ENCODE measurements at regions not wholly inside any gene's neighbourhood (a gene's known extent, or its start where the extent isn't known, plus 50 kb on each side); places are given as distances from the start of the nearest gene placed in this dataset.

DNA sequence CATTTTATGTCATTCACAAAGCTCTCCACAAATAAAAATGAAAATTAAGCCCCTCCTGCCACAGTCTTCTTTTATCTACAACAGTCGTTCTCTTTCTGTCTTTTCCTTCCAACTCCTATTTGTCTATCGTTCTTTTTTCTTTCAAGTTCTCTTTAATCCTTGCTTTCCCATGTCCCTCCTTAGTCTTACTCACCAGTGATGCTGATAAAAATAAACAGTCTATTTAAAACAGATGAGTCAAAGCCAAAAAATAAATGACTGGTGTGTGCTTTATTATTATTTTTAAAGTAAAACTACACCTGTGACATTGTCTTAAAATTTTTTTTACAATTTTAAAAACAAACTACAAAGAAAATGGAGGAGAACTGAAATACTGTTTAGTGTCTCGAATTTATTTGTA lies 137.1 kb upstream of the TMEM161B start:
- POLR2A ChIA-PET: no interaction called here
- no peak overlapping the region for H3K4me3 ChIP-seq (ENCODE audit: control insufficient read depth in 1 of 7, extremely low read depth in 1 of 7, insufficient read depth in 4 of 7, low read depth in 2 of 7, low read length in 6 of 7)

DNA sequence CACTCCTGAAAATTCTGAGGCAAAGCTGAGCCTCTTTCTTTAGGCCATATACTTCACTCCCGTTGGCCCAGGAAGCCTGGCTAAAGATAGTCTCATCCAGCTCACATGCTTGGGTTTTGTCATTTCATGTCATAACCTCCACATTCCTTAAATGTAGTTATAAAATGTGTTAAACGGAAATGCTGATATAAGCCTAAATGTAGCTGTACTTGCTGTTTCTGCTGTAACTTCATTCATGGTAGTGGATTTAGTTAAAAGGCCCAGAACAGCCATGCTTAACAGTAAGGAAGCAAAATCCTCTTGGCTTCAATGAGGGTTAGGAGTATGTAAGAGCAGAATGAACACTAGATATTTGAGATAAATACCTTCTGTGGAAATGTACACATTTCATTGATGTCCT lies 135.8 kb upstream of the TMEM161B start:
- ChIA-PET POLR2A (no interaction called here), CTCF (no interaction called here)
- H3K27me3 ChIP-seq (replicated peaks in 2 of 5; ENCODE audit: control insufficient read depth in 4 of 5, insufficient read depth in 5 of 5, low read length in 4 of 5): no peaks in the 10 kb centered on the region
- no peak overlapping the region for H3K27ac ChIP-seq (ENCODE audit: insufficient read depth in 1 of 2, low read depth in 1 of 2, low read length in 2 of 2, poor library complexity in 1 of 2, severe bottlenecking in 2 of 2)
- no CpG with 5 or more reads among the region's 2 CpGs for WGBS (ENCODE audit: insufficient coverage)
- no peak for DNase-seq
- H3K9me3 ChIP-seq (ENCODE audit: control extremely low read depth in 1 of 5, control insufficient read depth in 4 of 5, insufficient read depth in 2 of 5, low read depth in 1 of 5, low read length in 4 of 5): peaks cover 0 to 1% (median 0%) of the 10 kb centered on the region in 5 experiments
- no peaks in the 10 kb centered on the region for H3K4me1 ChIP-seq (ENCODE audit: control extremely low read depth in 1 of 4, control insufficient read depth in 4 of 4, insufficient read depth in 4 of 4, low read length in 3 of 4)
- no peak overlapping the region for H3K4me3 ChIP-seq (ENCODE audit: control insufficient read depth in 1 of 7, extremely low read depth in 1 of 7, insufficient read depth in 4 of 7, low read depth in 2 of 7, low read length in 6 of 7)
- H3K36me3 ChIP-seq (ENCODE audit: control insufficient read depth in 4 of 4, insufficient read depth in 4 of 4, low read length in 3 of 4): no peaks in the 10 kb centered on the region

More for the DNA sequence above, 137.1 kb upstream of the TMEM161B start:
- WGBS (ENCODE audit: insufficient coverage): 100% methylated on average over 1 of the region's 3 CpGs
- Histone ChIP-seq H3K27me3 (replicated peaks in 2 of 5; ENCODE audit: control insufficient read depth in 4 of 5, insufficient read depth in 5 of 5, low read length in 4 of 5) (no peaks in the 10 kb centered on the region), H3K9me3 (ENCODE audit: control extremely low read depth in 1 of 5, control insufficient read depth in 4 of 5, insufficient read depth in 2 of 5, low read depth in 1 of 5, low read length in 4 of 5) (peaks cover 0 to 1% (median 0%) of the 10 kb centered on the region in 5 experiments), H3K4me1 (ENCODE audit: control extremely low read depth in 1 of 4, control insufficient read depth in 4 of 4, insufficient read depth in 4 of 4, low read length in 3 of 4) (no peaks in the 10 kb centered on the region), H3K36me3 (ENCODE audit: control insufficient read depth in 4 of 4, insufficient read depth in 4 of 4, low read length in 3 of 4) (no peaks in the 10 kb centered on the region), H3K27ac (ENCODE audit: insufficient read depth in 1 of 2, low read depth in 1 of 2, low read length in 2 of 2, poor library complexity in 1 of 2, severe bottlenecking in 2 of 2) (no peak overlapping the region)
- DNase-seq: no peak
- CTCF ChIA-PET: no interaction called here

DNA sequence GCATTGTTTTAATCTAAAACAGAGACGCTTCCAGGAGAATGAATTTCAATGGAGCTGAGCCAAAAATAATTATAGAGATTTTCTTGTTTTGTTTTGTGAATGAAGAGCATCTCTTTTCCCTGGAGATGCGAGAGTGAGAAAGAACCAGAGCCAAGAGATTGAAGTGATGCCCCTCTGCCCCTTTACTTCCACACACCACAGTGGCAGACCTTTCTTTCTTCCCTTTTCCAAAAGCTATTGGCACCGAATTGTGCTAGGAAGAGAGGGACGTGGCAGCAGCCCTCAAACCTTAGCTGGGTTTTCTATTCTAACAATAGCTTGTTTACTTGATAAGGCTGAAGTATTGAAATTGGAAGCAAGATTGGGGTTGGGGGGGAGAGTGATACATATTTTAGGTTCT lies 133.0 kb upstream of the TMEM161B start:
- WGBS (ENCODE audit: insufficient coverage): 71% methylated on average over 1 of the region's 4 CpGs
- CTCF ChIA-PET: no interaction called here
- peaks cover 0 to 4% (median 0%) of the 10 kb centered on the region in 5 experiments for H3K27me3 ChIP-seq (replicated peaks in 2 of 5; ENCODE audit: control insufficient read depth in 4 of 5, insufficient read depth in 5 of 5, low read length in 4 of 5)

GRCh38 chr5:88401228-88401627 lies 132.6 kb upstream of the TMEM161B start:
- DNase-seq: no peak

More for the DNA sequence above, 133.0 kb upstream of the TMEM161B start:
- Histone ChIP-seq H3K9me3 (ENCODE audit: control extremely low read depth in 1 of 5, control insufficient read depth in 4 of 5, insufficient read depth in 2 of 5, low read depth in 1 of 5, low read length in 4 of 5) (peaks cover 0 to 1% (median 0%) of the 10 kb centered on the region in 5 experiments), H3K4me3 (ENCODE audit: control insufficient read depth in 1 of 7, extremely low read depth in 1 of 7, insufficient read depth in 4 of 7, low read depth in 2 of 7, low read length in 6 of 7) (no peak overlapping the region), H3K36me3 (ENCODE audit: control insufficient read depth in 4 of 4, insufficient read depth in 4 of 4, low read length in 3 of 4) (no peaks in the 10 kb centered on the region), H3K27ac (ENCODE audit: insufficient read depth in 1 of 2, low read depth in 1 of 2, low read length in 2 of 2, poor library complexity in 1 of 2, severe bottlenecking in 2 of 2) (no peak overlapping the region), H3K4me1 (ENCODE audit: control extremely low read depth in 1 of 4, control insufficient read depth in 4 of 4, insufficient read depth in 4 of 4, low read length in 3 of 4) (no peaks in the 10 kb centered on the region)
- no peak for DNase-seq
- POLR2A ChIA-PET: no interaction called here

DNA sequence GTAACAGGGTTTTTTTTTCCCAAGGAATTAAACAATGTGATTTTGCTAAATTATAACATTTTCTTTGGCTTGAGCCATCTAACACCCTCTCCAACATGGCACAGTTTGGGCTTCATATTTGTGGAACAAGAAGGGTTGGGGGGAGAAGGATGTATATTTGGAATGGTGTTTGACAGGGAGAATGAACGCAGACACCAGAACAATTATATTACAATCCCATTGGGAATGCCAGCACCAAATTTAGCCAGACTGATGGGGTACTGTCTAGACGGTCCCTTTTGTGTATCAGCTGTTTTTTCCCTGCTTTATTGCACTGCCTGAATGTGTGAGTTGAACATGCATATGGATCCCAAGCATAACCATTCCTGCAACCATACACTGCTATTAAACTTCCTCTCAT lies 130.9 kb upstream of the TMEM161B start:
- DNase-seq: no peak
- Histone ChIP-seq H3K27ac (ENCODE audit: insufficient read depth in 1 of 2, low read depth in 1 of 2, low read length in 2 of 2, poor library complexity in 1 of 2, severe bottlenecking in 2 of 2) (no peak overlapping the region), H3K27me3 (replicated peaks in 2 of 5; ENCODE audit: control insufficient read depth in 4 of 5, insufficient read depth in 5 of 5, low read length in 4 of 5) (peaks cover 0 to 8% (median 0%) of the 10 kb centered on the region in 5 experiments), H3K36me3 (ENCODE audit: control insufficient read depth in 4 of 4, insufficient read depth in 4 of 4, low read length in 3 of 4) (no peaks in the 10 kb centered on the region), H3K4me3 (ENCODE audit: control insufficient read depth in 1 of 7, extremely low read depth in 1 of 7, insufficient read depth in 4 of 7, low read depth in 2 of 7, low read length in 6 of 7) (no peak overlapping the region), H3K4me1 (ENCODE audit: control extremely low read depth in 1 of 4, control insufficient read depth in 4 of 4, insufficient read depth in 4 of 4, low read length in 3 of 4) (no peaks in the 10 kb centered on the region), H3K9me3 (ENCODE audit: control extremely low read depth in 1 of 5, control insufficient read depth in 4 of 5, insufficient read depth in 2 of 5, low read depth in 1 of 5, low read length in 4 of 5) (no peaks in the 10 kb centered on the region)
- WGBS (ENCODE audit: insufficient coverage): no CpG with 5 or more reads among the region's 2 CpGs
- ChIA-PET CTCF (no interaction called here), POLR2A (no interaction called here)

More at GRCh38 chr5:88401228-88401627, 132.6 kb upstream of the TMEM161B start:
- CTCF ChIA-PET: no interaction called here
- POLR2A ChIA-PET: no interaction called here
- no peaks in the 10 kb centered on the region for H3K4me1 ChIP-seq (ENCODE audit: control extremely low read depth in 1 of 4, control insufficient read depth in 4 of 4, insufficient read depth in 4 of 4, low read length in 3 of 4)
- peaks cover 0 to 1% (median 0%) of the 10 kb centered on the region in 5 experiments for H3K9me3 ChIP-seq (ENCODE audit: control extremely low read depth in 1 of 5, control insufficient read depth in 4 of 5, insufficient read depth in 2 of 5, low read depth in 1 of 5, low read length in 4 of 5)
- H3K27ac ChIP-seq (ENCODE audit: insufficient read depth in 1 of 2, low read depth in 1 of 2, low read length in 2 of 2, poor library complexity in 1 of 2, severe bottlenecking in 2 of 2): no peak overlapping the region
- peaks cover 0 to 5% (median 0%) of the 10 kb centered on the region in 5 experiments for H3K27me3 ChIP-seq (replicated peaks in 2 of 5; ENCODE audit: control insufficient read depth in 4 of 5, insufficient read depth in 5 of 5, low read length in 4 of 5)
- no peak overlapping the region for H3K4me3 ChIP-seq (ENCODE audit: control insufficient read depth in 1 of 7, extremely low read depth in 1 of 7, insufficient read depth in 4 of 7, low read depth in 2 of 7, low read length in 6 of 7)
- H3K36me3 ChIP-seq (ENCODE audit: control insufficient read depth in 4 of 4, insufficient read depth in 4 of 4, low read length in 3 of 4): no peaks in the 10 kb centered on the region

DNA sequence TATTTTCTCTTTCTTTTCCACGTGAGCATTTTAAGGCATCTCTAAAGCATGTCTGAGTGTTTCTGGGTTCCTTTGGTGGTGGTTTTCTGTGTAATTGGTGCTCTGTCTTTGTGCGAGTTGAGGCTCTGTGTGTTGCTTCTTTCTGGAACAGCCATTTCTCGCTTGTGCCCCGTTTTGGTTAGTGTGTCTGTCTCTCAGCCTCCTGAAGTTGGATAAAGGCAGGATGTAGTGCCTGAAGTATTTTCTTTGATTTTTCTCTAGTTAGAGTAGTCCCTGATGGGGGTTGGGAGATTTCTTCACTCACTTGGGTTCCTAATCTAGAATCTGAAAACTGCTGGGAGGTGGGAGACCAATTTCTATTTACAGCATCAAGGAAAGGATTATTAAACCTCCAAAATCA lies 129.7 kb upstream of the TMEM161B start:
- Histone ChIP-seq H3K9me3 (ENCODE audit: control extremely low read depth in 1 of 5, control insufficient read depth in 4 of 5, insufficient read depth in 2 of 5, low read depth in 1 of 5, low read length in 4 of 5) (no peaks in the 10 kb centered on the region), H3K27me3 (replicated peaks in 2 of 5; ENCODE audit: control insufficient read depth in 4 of 5, insufficient read depth in 5 of 5, low read length in 4 of 5) (peaks cover 0 to 8% (median 0%) of the 10 kb centered on the region in 5 experiments), H3K36me3 (ENCODE audit: control insufficient read depth in 4 of 4, insufficient read depth in 4 of 4, low read length in 3 of 4) (no peaks in the 10 kb centered on the region), H3K27ac (ENCODE audit: insufficient read depth in 1 of 2, low read depth in 1 of 2, low read length in 2 of 2, poor library complexity in 1 of 2, severe bottlenecking in 2 of 2) (no peak overlapping the region), H3K4me1 (ENCODE audit: control extremely low read depth in 1 of 4, control insufficient read depth in 4 of 4, insufficient read depth in 4 of 4, low read length in 3 of 4) (no peaks in the 10 kb centered on the region), H3K4me3 (ENCODE audit: control insufficient read depth in 1 of 7, extremely low read depth in 1 of 7, insufficient read depth in 4 of 7, low read depth in 2 of 7, low read length in 6 of 7) (no peak overlapping the region)
- no peak for DNase-seq
- ChIA-PET POLR2A (interaction anchor here (0.6 kb wide), 1 partner anchor 30 kb away, joined by 4 read pairs; no protein-coding TSS in a partner anchor), CTCF (no interaction called here)
- WGBS (ENCODE audit: insufficient coverage): no CpG with 5 or more reads among the region's 4 CpGs

DNA sequence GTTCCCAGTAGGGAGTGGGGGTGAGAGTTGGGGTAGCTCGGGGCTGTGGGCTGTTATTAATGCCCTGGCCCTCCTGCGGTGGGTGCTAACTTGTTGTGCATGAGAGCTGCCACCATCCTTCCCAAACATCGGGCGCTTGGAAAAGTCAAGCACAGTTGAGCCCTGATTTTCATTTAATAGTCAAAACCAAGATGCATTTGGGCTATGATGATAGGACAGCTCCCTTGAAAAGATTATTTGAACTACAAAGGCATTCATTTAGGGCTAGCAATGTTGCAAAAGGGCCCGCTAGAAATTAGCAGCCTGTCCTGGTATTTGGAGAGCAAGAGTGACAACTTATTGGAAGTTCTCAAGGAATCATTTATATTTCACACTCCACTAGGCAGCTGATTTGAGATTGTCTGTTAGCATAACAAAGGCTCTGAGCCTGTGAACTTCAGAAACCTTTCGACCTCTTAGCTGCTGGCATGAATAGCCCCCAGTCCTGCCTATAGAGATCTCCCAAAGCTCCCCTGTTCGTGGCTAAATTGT lies 128.2 kb upstream of the TMEM161B start:
- Histone ChIP-seq H3K36me3 (ENCODE audit: control insufficient read depth in 4 of 4, insufficient read depth in 4 of 4, low read length in 3 of 4) (no peaks in the 10 kb centered on the region), H3K27ac (ENCODE audit: insufficient read depth in 1 of 2, low read depth in 1 of 2, low read length in 2 of 2, poor library complexity in 1 of 2, severe bottlenecking in 2 of 2) (no peak overlapping the region), H3K4me3 (ENCODE audit: control insufficient read depth in 1 of 7, extremely low read depth in 1 of 7, insufficient read depth in 4 of 7, low read depth in 2 of 7, low read length in 6 of 7) (no peak overlapping the region), H3K9me3 (ENCODE audit: control extremely low read depth in 1 of 5, control insufficient read depth in 4 of 5, insufficient read depth in 2 of 5, low read depth in 1 of 5, low read length in 4 of 5) (no peaks in the 10 kb centered on the region), H3K4me1 (ENCODE audit: control extremely low read depth in 1 of 4, control insufficient read depth in 4 of 4, insufficient read depth in 4 of 4, low read length in 3 of 4) (no peaks in the 10 kb centered on the region), H3K27me3 (replicated peaks in 2 of 5; ENCODE audit: control insufficient read depth in 4 of 5, insufficient read depth in 5 of 5, low read length in 4 of 5) (peaks cover 0 to 12% (median 0%) of the 10 kb centered on the region in 5 experiments)
- ChIA-PET CTCF (no interaction called here), POLR2A (no interaction called here)
- no peak for DNase-seq
- WGBS (ENCODE audit: insufficient coverage): 60% methylated on average over 4 of the region's 7 CpGs

Measured in common myeloid progenitor, CD34-positive (primary cell).